Globus pallidus (tissue), 1 donor: ENCODE measurements at regions not wholly inside any gene's neighbourhood (a gene's known extent, or its start where the extent isn't known, plus 50 kb on each side); places are given as distances from the start of the nearest gene placed in this dataset.

Experiments
- DNase-seq: peaks from one replicate; pipeline ENCODE4 v3.0.0-alpha.2; 2015; ENCODE audit warnings: low spot score

- DNase-seq = no peak
These were observed 1135.4 kb downstream of the LRFN5 start for GRCh38 chr14:42742084-42742483.

GRCh38 chr14:42736408-42736807 lies 1129.7 kb downstream of the LRFN5 start:
- DNase-seq = no peak

- DNase-seq = no peak
These were observed 1127.4 kb downstream of the LRFN5 start for GRCh38 chr14:42734041-42734440.

- no peak for DNase-seq
These were observed 1125.3 kb downstream of the LRFN5 start for GRCh38 chr14:42732005-42732404.

- no peak for DNase-seq
These were observed 1124.8 kb downstream of the LRFN5 start for GRCh38 chr14:42731480-42731879.

- DNase-seq = no peak
These were observed 1123.0 kb downstream of the LRFN5 start for GRCh38 chr14:42729681-42730080.

GRCh38 chr14:42719391-42719790 lies 1112.7 kb downstream of the LRFN5 start:
- no peak for DNase-seq

- DNase-seq = no peak
These were observed 1108.6 kb downstream of the LRFN5 start for GRCh38 chr14:42715316-42715715.

GRCh38 chr14:42710071-42710470 lies 1103.4 kb downstream of the LRFN5 start:
- no peak for DNase-seq

GRCh38 chr14:42703501-42703900 lies 1096.8 kb downstream of the LRFN5 start:
- DNase-seq = no peak

- no peak for DNase-seq
These were observed 1080.7 kb downstream of the LRFN5 start for GRCh38 chr14:42687421-42687820.

GRCh38 chr14:42683707-42684106 lies 1077.0 kb downstream of the LRFN5 start:
- no peak for DNase-seq

GRCh38 chr14:42676636-42677035 lies 1070.0 kb downstream of the LRFN5 start:
- DNase-seq = no peak

- no peak for DNase-seq
These were observed 1067.3 kb downstream of the LRFN5 start for GRCh38 chr14:42673963-42674362.

- no peak for DNase-seq
These were observed 1065.0 kb downstream of the LRFN5 start for GRCh38 chr14:42671636-42672035.

- no peak for DNase-seq
These were observed 1058.4 kb downstream of the LRFN5 start for GRCh38 chr14:42665083-42665482.

- DNase-seq = no peak
These were observed 1057.5 kb downstream of the LRFN5 start for GRCh38 chr14:42664190-42664589.

GRCh38 chr14:42654707-42655106 lies 1048.0 kb downstream of the LRFN5 start:
- DNase-seq = no peak

- no peak for DNase-seq
These were observed 1036.1 kb downstream of the LRFN5 start for GRCh38 chr14:42642787-42643186.

- DNase-seq = peak; percentile 11
These were observed 1026.9 kb downstream of the LRFN5 start for GRCh38 chr14:42633504-42634095.

- DNase-seq = no peak
These were observed 1022.9 kb downstream of the LRFN5 start for GRCh38 chr14:42629553-42629952.

- DNase-seq = no peak
These were observed 1021.9 kb downstream of the LRFN5 start for GRCh38 chr14:42628602-42629001.

GRCh38 chr14:42626986-42627385 lies 1020.3 kb downstream of the LRFN5 start:
- DNase-seq = no peak

GRCh38 chr14:42624980-42625761 lies 1018.5 kb downstream of the LRFN5 start:
- DNase-seq = no peak
